Daoy (cell line): ENCODE measurements at regions not wholly inside any gene's neighbourhood (a gene's known extent, or its start where the extent isn't known, plus 50 kb on each side); places are given as distances from the start of the nearest gene placed in this dataset.

Source experiments
- DNase-seq: peaks from one replicate; pipeline ENCODE4 v3.0.0-alpha.2; 2015; ENCODE audit warnings: low read depth

DNA sequence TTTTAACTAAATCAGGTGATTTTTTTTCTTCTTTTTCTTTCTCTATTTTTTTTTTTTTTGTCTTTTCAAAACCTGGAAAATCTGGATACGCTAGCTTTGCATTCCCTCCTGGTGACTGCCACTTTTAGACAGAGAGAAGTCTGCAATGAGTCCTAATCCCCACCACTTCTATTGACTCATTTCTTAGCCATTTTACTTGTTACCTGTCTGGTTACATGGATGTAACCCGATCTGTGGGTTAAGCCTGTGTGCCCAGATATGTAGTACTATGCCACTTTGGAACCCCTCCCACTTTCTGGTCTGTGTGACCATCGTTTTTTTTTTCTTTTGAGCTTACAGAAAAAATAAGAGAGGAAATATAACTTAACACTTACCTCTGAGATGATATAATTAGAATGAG is 817.8 kb upstream of the PCDH9 start:
- DNase-seq = no peak

DNA sequence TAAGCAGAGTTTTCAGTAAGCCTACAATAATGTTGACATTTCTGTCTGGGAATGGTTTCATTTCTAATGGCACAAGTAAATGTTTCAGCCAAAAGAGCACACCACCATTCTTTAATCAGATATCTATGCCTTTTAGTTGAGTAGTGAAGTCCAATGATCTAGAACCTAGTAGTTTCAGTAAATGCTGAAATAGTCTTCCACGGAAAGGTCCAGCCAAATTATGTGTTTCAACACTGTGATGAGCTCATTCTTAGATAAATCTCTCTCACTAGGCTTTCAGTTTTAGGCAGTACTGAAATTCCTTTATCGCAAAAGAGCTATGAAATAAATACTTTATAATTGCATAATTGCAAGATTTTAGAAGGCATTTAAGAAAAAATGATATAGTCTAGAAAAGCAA is 816.8 kb upstream of the PCDH9 start:
- no peak for DNase-seq

DNA sequence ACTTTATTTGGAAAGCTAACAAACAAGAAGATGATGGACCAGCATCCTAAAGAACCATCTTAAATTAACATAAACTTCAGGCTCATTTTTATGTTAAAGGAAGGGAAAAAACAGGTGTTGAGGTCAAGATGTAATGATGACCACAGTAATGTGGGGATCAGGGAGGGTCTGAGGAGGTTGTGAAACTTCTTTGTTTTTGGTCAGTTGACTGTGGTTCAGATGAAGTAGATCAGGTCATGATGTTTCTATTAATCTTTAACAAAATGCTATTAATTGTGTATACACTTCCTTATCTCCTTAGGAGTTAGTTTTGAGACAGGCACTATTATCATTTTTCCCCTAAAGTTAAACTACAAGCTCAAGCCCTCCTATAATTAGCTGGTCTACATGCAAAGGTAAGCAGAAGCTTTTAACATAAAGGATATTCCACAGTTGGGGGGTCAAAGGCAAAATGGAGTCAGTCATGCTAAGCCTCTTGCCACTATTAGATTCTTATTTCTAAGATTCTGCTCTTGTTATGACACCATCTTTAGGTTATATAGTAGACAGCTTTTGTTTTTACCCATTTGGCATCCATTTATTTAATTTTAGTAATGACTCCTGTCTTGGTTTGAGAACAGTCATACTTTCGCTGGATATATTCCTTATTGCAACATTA is 800.1 kb upstream of the PCDH9 start:
- DNase-seq = no peak

DNA sequence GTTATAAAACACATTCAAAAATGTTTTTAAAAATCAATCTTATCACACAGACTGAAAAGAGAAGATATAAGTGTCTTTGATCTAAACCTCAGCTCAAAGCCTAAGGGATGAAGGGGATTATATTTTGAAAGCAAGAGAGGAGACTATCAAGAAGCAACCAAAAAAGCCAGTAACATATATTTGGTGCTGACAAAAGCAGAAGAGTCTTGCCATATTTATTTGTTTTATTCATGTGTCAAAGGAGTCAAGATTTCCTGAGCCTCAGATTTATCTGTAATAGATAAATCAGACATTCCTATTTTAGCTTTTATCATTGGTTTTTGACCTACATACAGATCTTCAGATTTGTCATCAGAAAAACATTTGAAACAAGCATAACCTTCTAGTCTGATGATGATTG is 798.6 kb upstream of the PCDH9 start:
- DNase-seq = no peak

DNA sequence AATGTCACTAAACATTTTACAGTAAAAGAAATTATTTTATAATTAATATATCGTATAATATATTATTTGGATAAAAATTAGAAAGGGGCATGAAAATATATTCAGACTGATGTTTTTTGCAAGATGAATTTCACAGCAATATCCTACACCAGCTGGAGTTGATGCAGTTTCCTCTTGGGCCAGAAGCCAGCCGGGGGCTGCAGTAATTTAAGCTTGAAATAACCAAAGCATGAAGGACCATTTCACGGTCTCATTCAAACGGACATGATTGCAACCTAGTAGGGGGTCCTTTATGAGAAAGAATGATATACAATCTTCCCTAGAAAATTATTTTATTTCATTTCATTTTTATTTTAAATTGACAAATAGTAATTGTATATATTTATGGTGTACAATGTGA is 797.2 kb upstream of the PCDH9 start:
- no peak for DNase-seq

DNA sequence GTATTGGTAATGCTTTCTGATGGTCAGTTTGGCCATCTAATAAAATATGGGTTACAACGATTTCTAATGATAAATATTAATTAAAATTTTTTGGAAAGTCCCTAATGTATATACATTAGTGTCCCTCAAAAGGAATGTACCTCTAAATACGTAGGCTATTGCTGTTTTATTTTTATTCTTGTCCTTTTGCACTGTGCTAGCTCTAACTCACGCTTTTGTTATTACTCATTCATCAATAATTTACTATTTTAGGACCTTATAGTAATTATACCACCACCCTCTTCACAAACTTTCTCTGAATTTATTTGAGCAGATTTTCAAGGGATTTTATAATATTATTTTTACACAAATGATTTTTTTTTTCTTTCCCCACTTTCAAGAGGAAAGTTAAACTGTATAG is 795.9 kb upstream of the PCDH9 start:
- no peak for DNase-seq

DNA sequence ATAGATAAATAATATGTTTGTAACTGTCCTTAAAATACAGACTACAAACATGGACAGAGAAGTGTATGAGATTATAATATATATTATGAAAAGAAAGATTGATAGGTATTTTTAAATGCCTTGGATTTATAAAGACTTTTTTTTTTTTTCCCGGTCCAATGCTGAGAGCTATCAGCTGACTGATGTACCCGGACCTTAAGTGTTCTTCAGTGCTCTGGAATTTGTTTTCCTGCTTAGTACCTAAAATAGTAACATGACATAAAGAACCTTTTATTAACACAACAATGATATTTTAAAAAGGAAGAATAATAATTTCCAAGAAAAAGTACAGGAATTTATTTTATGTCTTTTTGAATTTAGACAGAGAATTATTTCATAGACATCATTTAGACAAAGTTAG is 795.5 kb upstream of the PCDH9 start:
- DNase-seq = no peak

DNA sequence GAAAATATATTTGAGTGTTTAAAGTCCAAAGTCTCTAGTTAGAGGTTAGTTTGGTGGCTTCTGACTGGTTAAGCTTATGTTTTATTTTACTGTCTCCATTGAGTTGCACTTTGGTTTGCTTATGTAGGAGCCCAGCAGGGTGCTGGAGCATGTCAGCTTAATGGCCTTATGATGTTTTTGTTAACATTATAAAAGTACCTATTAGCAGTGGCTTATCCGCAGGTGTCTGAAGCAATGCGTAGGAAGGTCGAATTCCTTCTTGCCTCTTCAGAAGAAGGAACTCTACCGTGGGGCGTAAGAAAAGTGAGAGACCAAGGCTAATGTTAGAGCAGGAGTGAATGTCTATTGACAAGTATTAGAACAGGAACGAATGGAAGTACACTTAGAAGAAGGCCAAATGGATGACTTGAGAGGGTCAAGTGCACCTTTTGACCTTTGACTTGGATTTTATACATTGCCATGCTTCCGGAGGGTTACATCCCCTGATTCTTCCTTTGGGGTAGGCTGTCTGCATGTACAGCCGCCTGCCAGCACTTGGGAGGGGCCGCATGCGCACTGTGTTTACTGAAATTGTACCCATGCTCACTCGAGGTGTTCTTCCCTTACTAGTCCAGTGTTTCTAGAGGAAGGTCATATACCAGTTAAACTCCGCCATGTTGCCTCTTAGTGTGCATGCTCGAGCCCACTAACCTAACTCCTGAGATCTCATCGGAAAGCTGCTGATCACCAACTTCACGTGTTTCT is 793.9 kb upstream of the PCDH9 start:
- DNase-seq = no peak

DNA sequence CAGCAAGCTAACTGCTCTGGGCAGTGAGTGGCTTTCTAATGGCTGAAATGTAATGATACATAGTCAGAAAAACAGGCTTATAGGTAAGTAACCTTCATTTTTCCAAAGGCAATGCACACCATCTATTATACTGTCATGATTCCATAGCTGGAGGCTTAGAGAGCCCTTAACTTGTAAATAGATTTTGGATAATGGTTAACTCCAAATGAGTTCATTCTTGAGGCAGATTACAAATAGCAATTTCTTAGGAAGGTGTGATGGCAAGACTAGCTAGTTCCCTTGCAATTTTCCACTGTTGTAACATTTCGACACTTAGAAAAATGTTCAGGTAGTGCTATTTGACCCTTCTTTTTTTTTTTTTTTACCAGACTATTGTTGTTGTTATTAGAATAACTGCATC is 789.8 kb upstream of the PCDH9 start:
- no peak for DNase-seq

DNA sequence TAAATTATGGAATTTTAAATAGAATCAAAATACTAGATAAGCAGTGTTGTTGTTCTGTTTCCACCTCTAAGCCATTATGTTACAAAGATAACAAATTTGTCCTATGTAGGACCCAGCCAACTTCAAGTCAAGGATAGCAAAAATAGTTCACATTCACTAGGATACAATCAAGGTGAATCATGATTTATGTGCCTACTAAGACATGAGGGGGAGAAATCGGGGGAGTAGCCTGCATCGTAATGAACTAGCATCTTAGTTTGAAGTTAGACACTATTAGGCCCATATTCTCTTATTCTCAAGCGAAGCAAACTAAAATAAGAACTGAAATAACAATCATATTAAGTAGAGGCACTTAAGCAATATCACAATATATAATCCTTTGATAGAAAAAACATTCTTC is 779.4 kb upstream of the PCDH9 start:
- no peak for DNase-seq

DNA sequence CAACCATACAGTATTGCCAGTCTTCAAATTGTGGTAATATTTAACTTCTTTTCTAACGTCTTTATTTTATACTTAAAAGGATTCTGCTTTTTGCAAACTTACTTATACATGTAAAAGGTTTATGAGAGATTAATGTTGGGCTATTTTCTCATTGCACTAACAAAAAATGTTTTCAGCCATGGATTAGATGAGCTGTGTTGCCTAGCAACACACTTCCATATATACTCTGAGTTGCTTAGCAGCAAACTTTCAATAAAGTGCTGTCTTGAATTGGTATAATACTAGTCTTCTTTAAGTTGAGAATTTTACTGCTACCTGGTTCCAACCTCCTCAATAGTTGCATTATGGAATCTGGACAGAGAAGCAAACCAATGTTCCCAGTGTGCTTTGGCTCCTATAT is 777.4 kb upstream of the PCDH9 start:
- no peak for DNase-seq

DNA sequence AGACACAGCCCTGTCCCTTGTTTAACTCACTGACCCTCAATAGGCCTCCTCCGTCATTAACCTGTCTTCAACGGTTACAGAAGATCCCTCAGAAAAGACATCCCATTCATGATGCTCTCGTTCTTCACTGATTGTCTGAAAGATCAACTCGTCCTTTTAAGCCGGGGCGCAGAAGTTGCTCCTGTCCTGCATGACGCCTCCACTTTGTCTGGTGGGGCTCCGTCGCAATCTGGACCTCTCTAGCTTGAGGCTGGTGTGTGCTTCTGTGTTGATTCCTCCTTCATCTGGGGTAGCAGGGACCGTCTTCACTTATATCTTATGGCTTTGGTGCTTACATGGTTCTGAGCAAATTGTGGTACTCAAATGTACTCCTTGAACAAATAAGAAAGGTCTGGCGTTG is 766.0 kb upstream of the PCDH9 start:
- no peak for DNase-seq

DNA sequence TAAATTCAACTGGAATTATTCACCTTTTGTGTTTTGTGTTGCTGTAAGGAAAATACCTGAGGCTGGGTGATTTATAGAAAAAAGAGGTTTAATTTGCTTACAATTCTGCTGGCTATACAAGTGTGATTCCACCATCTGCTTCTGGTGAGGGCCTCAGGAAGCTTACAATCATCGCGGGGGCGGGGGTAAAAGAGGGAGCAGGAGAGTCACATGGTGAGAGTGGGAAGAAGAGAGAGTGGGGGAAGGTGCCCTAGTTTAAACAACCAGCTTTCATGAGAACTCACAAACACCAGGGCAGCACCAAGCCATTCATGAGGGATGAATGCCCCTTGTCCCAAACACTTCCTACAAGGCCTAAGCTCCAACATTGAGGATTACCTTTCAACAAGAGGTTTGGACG is 760.7 kb upstream of the PCDH9 start:
- no peak for DNase-seq

DNA sequence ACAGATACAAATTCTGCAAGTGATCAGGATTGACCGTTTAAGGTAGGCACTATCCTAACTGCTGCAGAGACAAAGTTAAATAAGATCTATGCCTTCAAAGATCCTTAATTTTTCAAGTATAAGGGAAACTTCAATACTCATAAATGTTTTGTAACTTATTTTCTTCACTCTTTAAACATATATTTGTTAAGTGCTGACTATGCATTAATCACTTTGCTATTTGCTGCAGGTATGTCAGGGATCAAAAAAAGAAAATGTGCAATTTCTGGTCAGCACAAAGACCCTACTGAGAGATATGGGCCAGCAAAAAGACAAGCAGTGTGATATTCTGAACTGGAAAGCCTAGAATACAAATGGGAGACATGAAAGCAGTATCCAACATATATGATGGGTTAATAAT is 756.1 kb upstream of the PCDH9 start:
- DNase-seq = no peak

DNA sequence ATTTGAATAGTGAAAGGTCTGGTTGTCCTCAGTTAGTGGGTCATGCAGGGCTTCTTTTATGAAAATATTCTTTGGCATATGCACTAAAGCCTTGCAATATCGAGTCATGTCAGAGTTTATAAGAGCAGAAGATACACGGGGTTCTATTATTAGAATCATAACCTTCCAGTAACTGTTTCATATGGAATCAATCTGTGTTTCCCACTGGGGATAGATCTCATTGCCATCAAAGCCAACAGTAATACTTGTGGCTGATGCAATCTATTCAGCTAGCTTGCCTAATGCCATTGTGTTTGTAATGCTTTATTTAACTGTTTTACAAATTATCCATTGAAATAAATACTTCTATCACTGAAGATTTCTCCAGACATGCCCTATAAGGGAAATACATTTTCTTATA is 746.9 kb upstream of the PCDH9 start:
- no peak for DNase-seq

DNA sequence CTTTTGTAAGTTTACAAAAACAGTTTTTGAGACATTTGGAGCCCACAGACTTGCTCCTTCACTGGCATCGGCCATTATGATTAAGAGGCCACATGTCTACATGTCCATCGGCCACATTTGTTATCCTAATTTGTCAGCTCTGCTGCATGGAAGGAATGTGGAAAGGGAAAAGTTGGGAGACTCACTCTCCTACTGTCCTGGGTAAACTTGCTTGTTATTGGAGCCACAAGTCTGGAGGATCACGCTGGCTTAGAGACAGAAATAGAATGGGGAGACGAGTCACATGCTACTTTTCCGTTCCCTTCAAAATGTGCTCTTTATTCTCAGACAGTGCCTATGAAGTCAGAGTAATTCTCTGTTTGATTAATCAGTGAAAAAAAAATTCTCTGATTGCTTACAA is 741.2 kb upstream of the PCDH9 start:
- DNase-seq = no peak

DNA sequence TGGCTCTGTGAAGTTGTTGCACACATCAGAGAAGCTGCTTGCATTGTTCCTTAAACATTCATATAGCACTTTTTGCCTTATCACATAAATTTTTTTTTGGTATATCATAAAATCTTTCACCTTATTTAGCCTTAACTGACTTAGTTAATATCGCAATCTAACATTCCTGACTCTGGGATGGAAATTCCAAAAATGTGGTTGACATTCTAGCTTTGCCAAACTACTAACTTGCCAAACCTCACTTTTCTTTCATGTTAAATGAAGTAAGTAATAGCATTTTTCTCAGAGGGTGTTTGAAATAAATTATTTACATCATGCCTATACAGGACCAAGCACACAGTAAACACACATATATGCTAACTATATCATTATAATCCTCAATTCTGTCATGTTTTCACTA is 736.9 kb upstream of the PCDH9 start:
- DNase-seq = no peak

DNA sequence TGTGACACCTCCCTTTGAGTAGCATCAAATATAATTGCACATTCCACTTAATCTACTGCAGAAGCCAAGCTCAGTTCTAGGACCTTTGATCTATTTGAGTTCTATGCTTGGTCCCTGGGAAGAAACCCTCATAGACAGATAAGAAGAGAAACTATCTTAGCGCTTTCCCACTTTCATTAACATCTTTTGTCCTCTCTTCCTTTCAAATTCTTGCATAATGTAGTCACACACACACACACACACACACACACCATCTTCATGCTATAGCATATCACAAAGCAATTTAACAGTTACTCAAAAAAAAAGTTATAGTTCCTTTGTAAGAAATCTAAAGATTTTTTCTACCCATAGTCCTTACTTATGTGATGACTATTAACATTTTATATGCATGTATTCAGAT is 735.9 kb upstream of the PCDH9 start:
- no peak for DNase-seq

DNA sequence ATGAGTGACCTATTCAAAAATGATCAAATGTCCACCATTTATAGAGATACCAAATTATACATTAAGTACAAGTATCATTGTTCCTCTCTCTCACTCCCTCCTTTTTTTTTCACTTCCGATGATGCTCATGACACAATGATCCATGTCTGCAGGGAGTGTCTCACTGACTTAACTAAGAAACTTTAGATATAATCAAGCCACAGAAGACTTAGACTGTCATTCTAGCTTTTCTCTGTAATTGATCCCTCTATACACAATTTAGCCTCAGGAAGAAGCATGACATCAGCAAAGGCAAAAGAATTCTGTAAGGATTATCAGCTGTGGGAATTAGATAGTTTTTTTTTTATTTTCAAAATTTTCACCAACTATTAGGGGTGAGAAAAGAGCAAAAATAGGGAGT is 734.9 kb upstream of the PCDH9 start:
- DNase-seq = no peak

DNA sequence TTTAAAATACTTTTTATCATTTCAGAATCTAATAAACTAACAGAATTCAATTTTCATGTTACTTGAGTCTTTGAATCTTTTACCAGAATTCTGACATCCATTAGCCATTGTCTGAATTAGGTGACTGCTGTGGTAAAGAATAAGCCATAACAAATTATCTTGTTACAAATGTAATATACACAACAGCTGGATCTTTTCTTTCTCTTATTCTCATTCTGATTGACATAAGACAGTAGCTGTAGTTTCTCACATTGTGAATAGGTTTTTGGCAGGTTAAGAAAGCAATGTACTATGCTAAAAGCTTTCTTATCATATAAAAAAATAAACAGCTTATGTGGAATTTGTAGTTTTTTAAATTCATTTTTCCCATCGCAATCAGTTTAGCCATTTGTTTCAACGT is 734.0 kb upstream of the PCDH9 start:
- DNase-seq = no peak

DNA sequence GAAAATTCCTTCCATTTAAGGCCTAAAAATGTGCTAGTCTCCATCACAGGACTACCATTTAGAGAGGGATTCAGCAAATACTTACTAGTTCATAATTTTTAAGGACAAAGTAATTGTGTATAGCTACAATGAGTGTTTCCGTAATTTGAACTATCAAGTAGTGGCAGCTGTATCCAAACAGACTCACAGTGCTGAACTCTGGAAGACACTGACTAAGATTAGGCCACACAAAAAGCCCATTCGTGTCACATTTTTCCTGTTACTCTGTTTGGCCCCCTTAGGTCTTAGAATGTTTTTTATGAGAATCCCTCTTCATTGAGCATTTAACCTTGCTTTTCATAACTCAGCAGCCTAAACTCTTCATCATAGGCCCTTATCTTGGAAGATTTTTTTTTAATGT is 731.2 kb upstream of the PCDH9 start:
- no peak for DNase-seq

DNA sequence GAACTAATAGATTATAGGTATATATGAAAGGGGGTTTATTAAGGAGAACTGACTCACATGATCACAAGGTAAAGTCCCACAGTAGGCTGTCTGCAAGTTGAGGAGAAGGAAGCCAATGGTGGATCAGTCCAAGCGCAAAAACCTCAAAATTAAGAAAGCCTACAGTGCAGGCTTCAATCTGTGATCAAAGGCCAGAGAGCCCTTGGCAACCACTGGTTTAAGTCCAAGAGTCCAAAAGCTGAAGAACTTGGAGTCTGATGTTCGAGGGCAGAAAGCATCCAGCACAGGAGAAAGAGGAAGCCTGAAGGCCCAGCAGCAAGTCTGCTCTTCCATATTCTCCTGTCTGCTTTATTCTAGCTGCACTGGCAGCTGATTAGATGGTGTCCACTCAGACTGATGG is 721.3 kb upstream of the PCDH9 start:
- no peak for DNase-seq

DNA sequence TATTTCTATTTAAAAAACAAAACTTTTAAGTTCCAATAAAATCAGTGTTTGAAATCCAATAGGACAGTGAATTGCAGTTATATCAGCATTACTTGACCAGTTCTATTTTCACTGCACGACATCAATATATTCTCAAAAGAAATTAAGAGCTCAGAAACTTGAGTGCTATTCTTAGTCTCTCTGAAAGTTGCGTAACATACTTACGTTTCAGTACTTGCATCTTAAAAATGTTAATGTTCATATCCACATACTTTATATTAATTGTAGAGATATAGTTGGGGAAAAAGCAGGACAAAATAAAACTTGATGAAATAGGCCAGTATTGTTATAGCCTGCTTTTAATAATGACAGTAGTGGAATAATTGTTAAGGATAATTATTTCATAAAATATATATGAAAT is 720.5 kb upstream of the PCDH9 start:
- no peak for DNase-seq

DNA sequence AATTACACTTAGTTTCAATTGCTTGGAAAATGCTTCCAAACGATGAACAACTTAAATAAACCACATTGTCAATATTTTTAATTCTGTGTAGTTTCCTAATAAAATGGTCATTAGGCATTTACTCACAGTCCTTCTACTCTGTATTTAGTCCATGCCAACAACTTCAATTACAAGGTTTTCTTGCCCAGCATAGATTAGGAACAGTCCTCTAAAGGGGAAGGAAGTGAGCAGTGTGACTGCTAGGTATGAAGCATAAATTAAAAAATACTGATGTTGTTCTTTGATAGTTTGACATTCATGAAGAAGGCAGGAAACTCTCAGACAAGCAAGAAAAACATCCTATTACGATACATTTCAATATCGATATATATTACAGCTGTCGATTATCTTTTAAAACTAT is 716.0 kb upstream of the PCDH9 start:
- DNase-seq = no peak
